ENCODE measurements at regions not wholly inside any gene's neighbourhood (a gene's known extent, or its start where the extent isn't known, plus 50 kb on each side); places are given as distances from the start of the nearest gene placed in this dataset.

DNA sequence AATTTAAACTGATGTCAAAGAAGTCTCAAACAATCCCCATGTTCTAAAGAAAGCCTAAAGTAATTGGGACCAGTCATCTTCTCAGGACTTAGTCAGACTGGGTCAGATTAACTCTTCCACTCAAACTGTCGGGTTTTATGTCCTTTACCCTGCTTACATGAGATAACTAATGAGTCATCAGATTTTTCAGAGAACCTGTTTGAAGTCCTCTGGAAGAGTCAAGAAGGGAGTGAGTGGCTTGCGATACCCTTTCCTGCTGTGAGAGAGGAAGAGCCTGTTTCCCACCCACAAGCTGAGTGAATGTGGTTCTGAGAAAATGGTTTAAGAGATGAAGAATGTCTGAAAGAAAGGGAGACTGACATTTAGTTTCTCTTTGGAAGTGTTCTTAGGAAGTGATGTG lies 1866.7 kb upstream of the C9orf72 start:
- TF ChIP-seq, protein P1, sequence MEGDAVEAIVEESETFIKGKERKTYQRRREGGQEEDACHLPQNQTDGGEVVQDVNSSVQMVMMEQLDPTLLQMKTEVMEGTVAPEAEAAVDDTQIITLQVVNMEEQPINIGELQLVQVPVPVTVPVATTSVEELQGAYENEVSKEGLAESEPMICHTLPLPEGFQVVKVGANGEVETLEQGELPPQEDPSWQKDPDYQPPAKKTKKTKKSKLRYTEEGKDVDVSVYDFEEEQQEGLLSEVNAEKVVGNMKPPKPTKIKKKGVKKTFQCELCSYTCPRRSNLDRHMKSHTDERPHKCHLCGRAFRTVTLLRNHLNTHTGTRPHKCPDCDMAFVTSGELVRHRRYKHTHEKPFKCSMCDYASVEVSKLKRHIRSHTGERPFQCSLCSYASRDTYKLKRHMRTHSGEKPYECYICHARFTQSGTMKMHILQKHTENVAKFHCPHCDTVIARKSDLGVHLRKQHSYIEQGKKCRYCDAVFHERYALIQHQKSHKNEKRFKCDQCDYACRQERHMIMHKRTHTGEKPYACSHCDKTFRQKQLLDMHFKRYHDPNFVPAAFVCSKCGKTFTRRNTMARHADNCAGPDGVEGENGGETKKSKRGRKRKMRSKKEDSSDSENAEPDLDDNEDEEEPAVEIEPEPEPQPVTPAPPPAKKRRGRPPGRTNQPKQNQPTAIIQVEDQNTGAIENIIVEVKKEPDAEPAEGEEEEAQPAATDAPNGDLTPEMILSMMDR (IDR thresholded peaks at IDR 0.05): no peak
- TF ChIP-seq POLR2A (IDR thresholded peaks at IDR 0.05) (no peak), EP300 (IDR thresholded peaks at IDR 0.05) (no peak)

Data from sigmoid colon (tissue), 4 donors.